ENCODE measurements at regions not wholly inside any gene's neighbourhood (a gene's known extent, or its start where the extent isn't known, plus 50 kb on each side); places are given as distances from the start of the nearest gene placed in this dataset.

DNA sequence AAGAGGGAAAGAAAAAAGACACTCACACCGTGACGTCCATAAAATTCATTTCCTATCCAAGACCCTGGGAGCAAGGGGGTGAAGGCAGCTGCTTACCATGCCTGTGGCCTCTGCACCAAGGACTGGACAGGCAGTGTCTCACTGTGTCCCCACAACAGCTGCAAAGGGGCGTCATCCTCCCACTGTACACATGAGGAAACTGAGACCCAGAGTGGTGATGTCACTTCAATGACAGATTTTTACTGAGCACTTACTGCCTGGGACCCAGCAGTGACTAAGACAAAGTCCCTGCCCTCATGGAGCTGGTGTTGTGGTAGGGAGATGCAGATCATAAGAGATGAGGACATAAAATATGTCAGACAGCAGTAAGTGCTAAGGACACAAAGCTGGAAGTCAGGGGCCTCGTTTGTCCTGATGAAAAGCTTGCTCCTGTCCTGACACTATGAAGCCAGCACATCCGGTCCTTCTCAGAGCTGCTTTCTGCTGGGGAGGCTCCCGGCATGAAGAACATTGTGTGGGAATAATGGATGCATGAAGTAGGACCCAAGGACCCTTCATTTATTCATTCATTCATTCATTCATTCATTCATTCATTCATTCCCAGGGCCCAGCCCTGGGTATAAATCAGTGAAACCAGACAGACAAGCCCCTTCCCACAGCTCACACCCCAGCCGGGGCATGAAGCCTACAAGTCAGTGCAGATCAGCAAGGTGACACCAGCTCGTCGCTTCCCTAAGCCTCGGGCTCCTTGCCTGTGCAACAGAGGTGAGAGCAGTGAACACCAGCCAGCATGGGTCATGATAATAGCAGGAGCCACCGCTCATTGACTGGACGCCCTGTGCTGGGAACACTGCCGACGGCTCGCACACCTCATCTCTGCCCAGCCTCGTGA is 473.7 kb downstream of the MATN1 start:
- dilution Hi-C loops (cut with MboI; ENCODE audit: extremely low pct_ligation_motif_present, low sequenced_read_pairs) = no loop called here
- Histone ChIP-seq H3K9ac (ENCODE audit: control insufficient read depth, extremely low read depth, insufficient read depth, low read length) (no peak overlapping the region), H3K4me1 (ENCODE audit: control insufficient read depth, extremely low read depth, insufficient read depth, low read length) (no peaks in the 10 kb centered on the region), H3K4me3 (ENCODE audit: control insufficient read depth in 2 of 3, extremely low read depth in 1 of 3, insufficient read depth in 2 of 3, low read depth in 1 of 3, low read length in 3 of 3) (no peak overlapping the region), H3K4me2 (ENCODE audit: control insufficient read depth, extremely low read depth, insufficient read depth, low read depth, low read length) (no peak overlapping the region), H3K9me3 (ENCODE audit: control insufficient read depth, low read depth, low read length) (no peaks in the 10 kb centered on the region), H3K36me3 (ENCODE audit: control insufficient read depth in 2 of 2, extremely low read depth in 1 of 2, insufficient read depth in 2 of 2, low read length in 2 of 2) (no peaks in the 10 kb centered on the region), H3K27ac (ENCODE audit: control insufficient read depth, insufficient read depth, low read length) (no peak overlapping the region), H3K27me3 (ENCODE audit: control insufficient read depth, extremely low read depth, insufficient read depth, low read length) (peaks cover 4% of the 10 kb centered on the region), H2AFZ (ENCODE audit: control insufficient read depth, low read length) (no peak overlapping the region), H3K9me1 (ENCODE audit: control insufficient read depth, extremely low read depth, insufficient read depth, low read length) (no peaks in the 10 kb centered on the region), H3K79me2 (ENCODE audit: control insufficient read depth, insufficient read depth, low read length) (no peaks in the 10 kb centered on the region), H4K20me1 (ENCODE audit: control insufficient read depth, extremely low read depth, insufficient read depth, low read length) (no peaks in the 10 kb centered on the region)
- DNase-seq (ENCODE audit: low read depth, low spot score) (no peak), FAIRE-seq (no peak)
- TF ChIP-seq EZH2 (IDR thresholded peaks at IDR 0.05; ENCODE audit: low read length) = no peak
- TF ChIP-seq, protein P1, sequence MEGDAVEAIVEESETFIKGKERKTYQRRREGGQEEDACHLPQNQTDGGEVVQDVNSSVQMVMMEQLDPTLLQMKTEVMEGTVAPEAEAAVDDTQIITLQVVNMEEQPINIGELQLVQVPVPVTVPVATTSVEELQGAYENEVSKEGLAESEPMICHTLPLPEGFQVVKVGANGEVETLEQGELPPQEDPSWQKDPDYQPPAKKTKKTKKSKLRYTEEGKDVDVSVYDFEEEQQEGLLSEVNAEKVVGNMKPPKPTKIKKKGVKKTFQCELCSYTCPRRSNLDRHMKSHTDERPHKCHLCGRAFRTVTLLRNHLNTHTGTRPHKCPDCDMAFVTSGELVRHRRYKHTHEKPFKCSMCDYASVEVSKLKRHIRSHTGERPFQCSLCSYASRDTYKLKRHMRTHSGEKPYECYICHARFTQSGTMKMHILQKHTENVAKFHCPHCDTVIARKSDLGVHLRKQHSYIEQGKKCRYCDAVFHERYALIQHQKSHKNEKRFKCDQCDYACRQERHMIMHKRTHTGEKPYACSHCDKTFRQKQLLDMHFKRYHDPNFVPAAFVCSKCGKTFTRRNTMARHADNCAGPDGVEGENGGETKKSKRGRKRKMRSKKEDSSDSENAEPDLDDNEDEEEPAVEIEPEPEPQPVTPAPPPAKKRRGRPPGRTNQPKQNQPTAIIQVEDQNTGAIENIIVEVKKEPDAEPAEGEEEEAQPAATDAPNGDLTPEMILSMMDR (optimal IDR thresholded peaks at IDR 0.05 in 1 of 3, IDR thresholded peaks at IDR 0.05 in 1 of 3, conservative IDR thresholded peaks at IDR 0.05 in 1 of 3; ENCODE audit: extremely low read depth in 1 of 3, insufficient read depth in 2 of 3, low read length in 3 of 3) = no peak

DNA sequence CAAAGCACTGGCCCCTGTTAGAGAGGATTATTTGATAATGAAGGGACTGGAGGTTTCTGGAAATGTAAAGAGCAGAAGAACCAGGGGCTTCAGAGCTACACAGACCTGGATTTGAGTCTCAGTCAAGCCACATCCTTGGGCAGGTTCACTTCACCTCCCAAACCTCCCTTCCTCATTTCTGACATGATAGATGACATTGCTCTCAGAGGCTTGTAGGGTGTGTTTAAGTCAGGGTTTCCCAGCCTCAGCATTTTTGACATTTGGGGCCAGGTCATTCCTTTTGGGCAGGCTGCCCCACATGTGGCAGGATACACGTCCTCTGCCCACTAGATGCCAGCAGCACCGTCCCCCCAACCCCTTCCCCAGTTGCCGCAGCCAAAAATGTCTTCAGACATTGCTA is 474.6 kb downstream of the MATN1 start:
- H2AFZ ChIP-seq (ENCODE audit: control insufficient read depth, low read length) = no peak overlapping the region
- TF ChIP-seq EZH2 (IDR thresholded peaks at IDR 0.05; ENCODE audit: low read length) = no peak
- TF ChIP-seq, protein P1 (optimal IDR thresholded peaks at IDR 0.05 in 1 of 3, IDR thresholded peaks at IDR 0.05 in 1 of 3, conservative IDR thresholded peaks at IDR 0.05 in 1 of 3; ENCODE audit: extremely low read depth in 1 of 3, insufficient read depth in 2 of 3, low read length in 3 of 3) = no peak
- no peaks in the 10 kb centered on the region for H3K9me1 ChIP-seq (ENCODE audit: control insufficient read depth, extremely low read depth, insufficient read depth, low read length)
- dilution Hi-C loops (cut with MboI; ENCODE audit: extremely low pct_ligation_motif_present, low sequenced_read_pairs) = no loop called here
- H3K4me2 ChIP-seq (ENCODE audit: control insufficient read depth, extremely low read depth, insufficient read depth, low read depth, low read length) = no peak overlapping the region
- H3K9ac ChIP-seq (ENCODE audit: control insufficient read depth, extremely low read depth, insufficient read depth, low read length) = no peak overlapping the region
- no peaks in the 10 kb centered on the region for H3K4me1 ChIP-seq (ENCODE audit: control insufficient read depth, extremely low read depth, insufficient read depth, low read length)
- H3K9me3 ChIP-seq (ENCODE audit: control insufficient read depth, low read depth, low read length) = no peaks in the 10 kb centered on the region
- DNase-seq (ENCODE audit: low read depth, low spot score) (no peak), FAIRE-seq (no peak)
- no peak overlapping the region for H3K4me3 ChIP-seq (ENCODE audit: control insufficient read depth in 2 of 3, extremely low read depth in 1 of 3, insufficient read depth in 2 of 3, low read depth in 1 of 3, low read length in 3 of 3)
- peaks cover 4% of the 10 kb centered on the region for H3K27me3 ChIP-seq (ENCODE audit: control insufficient read depth, extremely low read depth, insufficient read depth, low read length)
- H4K20me1 ChIP-seq (ENCODE audit: control insufficient read depth, extremely low read depth, insufficient read depth, low read length) = no peaks in the 10 kb centered on the region
- H3K36me3 ChIP-seq (ENCODE audit: control insufficient read depth in 2 of 2, extremely low read depth in 1 of 2, insufficient read depth in 2 of 2, low read length in 2 of 2) = no peaks in the 10 kb centered on the region
- no peaks in the 10 kb centered on the region for H3K79me2 ChIP-seq (ENCODE audit: control insufficient read depth, insufficient read depth, low read length)
- no peak overlapping the region for H3K27ac ChIP-seq (ENCODE audit: control insufficient read depth, insufficient read depth, low read length)

All from keratinocyte (primary cell).